CD4-positive, CD25-positive, alpha-beta regulatory T cell (primary cell): ENCODE measurements at regions not wholly inside any gene's neighbourhood (a gene's known extent, or its start where the extent isn't known, plus 50 kb on each side); places are given as distances from the start of the nearest gene placed in this dataset.
"Not testable (repeated sequence)": the region's sequence is repeated elsewhere in the genome, so short reads cannot be mapped to it uniquely, and the experiment has no call there.

Source experiments
- ATAC-seq, 2 donors: fragments of 150-1000 bp; cut with Tn5 transposase; one replicate each; pipeline ENCODE4 v1.10.0; 2021; ENCODE audit warnings: low read depth in 2 of 2, moderate number of reproducible peaks in 2 of 2, moderate library complexity in 1 of 2
- DNase-seq, 3 donors: peaks; one replicate each; pipeline versions ENCODE4 v3.0.0 to v3.0.0-alpha.2; 2012 to 2022; ENCODE audit warnings: mixed read lengths in 1 of 3
- H3K27ac ChIP-seq: one replicate; pipeline ENCODE4 v1.7.0; 2013; ENCODE audit warnings: mild to moderate bottlenecking, low read length; ENCODE audit not compliant: insufficient read depth, poor library complexity, severe bottlenecking
- H3K27me3 ChIP-seq: one replicate; pipeline ENCODE4 v1.7.0; 2013; ENCODE audit warnings: low read length; ENCODE audit not compliant: control insufficient read depth, insufficient read depth
- H3K36me3 ChIP-seq: one replicate; pipeline ENCODE4 v1.7.0; 2013; ENCODE audit warnings: mild to moderate bottlenecking, low read length, moderate library complexity; ENCODE audit not compliant: control insufficient read depth, insufficient read depth
- H3K4me1 ChIP-seq: 2 replicates; pipeline ENCODE4 v1.7.0; 2013; ENCODE audit warnings: mild to moderate bottlenecking, low read length; ENCODE audit not compliant: insufficient read depth, control insufficient read depth, poor library complexity, severe bottlenecking
- H3K4me3 ChIP-seq: one replicate; pipeline ENCODE4 v1.7.0; 2013; ENCODE audit warnings: low read depth, mild to moderate bottlenecking, low read length, moderate library complexity
- H3K9me3 ChIP-seq, 2 experiments: 1 replicate in 1 of 2; 2 replicates in 1 of 2; pipeline ENCODE4 v1.7.0; 2013; ENCODE audit warnings: low read length in 2 of 2, mild to moderate bottlenecking in 1 of 2, moderate library complexity in 1 of 2; ENCODE audit not compliant: control insufficient read depth in 2 of 2
- H3K27ac Mint-ChIP-seq, 3 donors: one replicate each; pipeline ENCODE4 v1.8.0; 2020 to 2022; ENCODE audit warnings: mild to moderate bottlenecking in 3 of 3, mixed read lengths in 3 of 3, moderate library complexity in 2 of 3
- H3K27me3 Mint-ChIP-seq: one replicate; pipeline ENCODE4 v1.8.0; 2022; ENCODE audit warnings: mild to moderate bottlenecking, mixed read lengths
- H3K36me3 Mint-ChIP-seq: one replicate; pipeline ENCODE4 v1.8.0; 2020; ENCODE audit warnings: mixed read lengths
- H3K4me1 Mint-ChIP-seq, 4 donors: one replicate each; pipeline ENCODE4 v1.8.0; 2020 to 2022; ENCODE audit warnings: mixed read lengths in 4 of 4, mild to moderate bottlenecking in 1 of 4
- H3K4me3 Mint-ChIP-seq, 4 donors: one replicate each; pipeline ENCODE4 v1.8.0; 2020 to 2022; ENCODE audit warnings: mild to moderate bottlenecking in 4 of 4, mixed read lengths in 4 of 4, moderate library complexity in 3 of 4
- H3K9me3 Mint-ChIP-seq, 7 donors: one replicate each; pipeline ENCODE4 v1.8.0; 2020 to 2022; ENCODE audit warnings: mixed read lengths in 7 of 7, mild to moderate bottlenecking in 3 of 7, moderate library complexity in 2 of 7

GRCh38 chr6:167404385-167405049 lies 79.6 kb downstream of the TTLL2 start:
- no peaks in the 10 kb centered on the region for H3K9me3 Mint-ChIP-seq
- H3K27ac ChIP-seq, result no peak overlapping the region
- no peaks in the 10 kb centered on the region for H3K36me3 ChIP-seq
- H3K4me3 Mint-ChIP-seq, result no peak overlapping the region
- no peaks in the 10 kb centered on the region for H3K9me3 ChIP-seq
- no peak for DNase-seq
- ATAC-seq, result no peak
- H3K4me1 Mint-ChIP-seq, result no peaks in the 10 kb centered on the region
- no peak overlapping the region for H3K27ac Mint-ChIP-seq
- H3K4me3 ChIP-seq, result no peak overlapping the region
- no peaks in the 10 kb centered on the region for H3K4me1 ChIP-seq
- no peaks in the 10 kb centered on the region for H3K27me3 ChIP-seq
- peaks cover 5% of the 10 kb centered on the region for H3K27me3 Mint-ChIP-seq
- no peaks in the 10 kb centered on the region for H3K36me3 Mint-ChIP-seq

DNA sequence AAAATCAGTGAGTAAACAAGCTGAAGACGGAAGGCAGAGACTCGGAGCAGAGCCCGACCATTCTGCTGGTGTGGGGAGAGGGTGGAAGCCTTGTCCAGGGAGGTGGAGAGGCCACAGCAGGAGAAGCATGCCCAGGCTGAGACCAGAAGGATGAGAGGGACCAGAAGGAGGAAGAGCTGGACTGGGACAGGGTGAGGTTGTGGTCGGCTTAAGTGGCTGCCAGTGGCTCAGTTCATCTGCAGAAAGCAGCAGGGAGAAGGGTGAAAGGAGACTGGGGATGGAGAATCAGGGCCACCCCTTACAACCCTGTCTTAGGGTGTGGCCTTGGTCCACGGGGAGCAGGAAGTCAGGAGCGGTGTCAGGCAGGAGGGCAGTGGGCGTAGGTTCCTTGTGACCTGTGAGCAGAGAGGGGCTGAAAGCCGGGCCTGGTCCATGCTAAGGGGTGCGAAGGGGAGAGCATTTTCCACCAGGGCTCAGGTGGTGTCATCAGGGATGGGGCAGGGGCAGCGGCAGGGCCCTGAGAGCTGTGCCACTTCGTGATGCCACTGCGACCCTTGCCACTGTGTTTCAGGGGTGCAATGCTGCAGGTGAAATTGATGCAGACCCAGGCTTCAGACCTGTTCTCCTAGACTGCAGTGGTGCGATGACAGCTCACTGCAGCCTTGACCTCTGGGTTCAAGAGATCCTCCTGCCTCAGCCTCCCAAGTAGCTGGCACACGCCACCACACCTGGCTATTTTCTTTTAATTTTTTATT lies 81.1 kb downstream of the TTLL2 start:
- no peak overlapping the region for H3K4me3 ChIP-seq
- Mint-ChIP-seq H3K4me3 (no peak overlapping the region), H3K27me3 (peaks cover 5% of the 10 kb centered on the region), H3K36me3 (no peaks in the 10 kb centered on the region), H3K4me1 (no peaks in the 10 kb centered on the region), H3K27ac (no peak overlapping the region), H3K9me3 (no peaks in the 10 kb centered on the region)
- ATAC-seq (no peak), DNase-seq (no peak)
- H3K36me3 ChIP-seq, result no peaks in the 10 kb centered on the region
- no peak overlapping the region for H3K27ac ChIP-seq
- no peaks in the 10 kb centered on the region for H3K4me1 ChIP-seq
- H3K9me3 ChIP-seq, result no peaks in the 10 kb centered on the region
- no peaks in the 10 kb centered on the region for H3K27me3 ChIP-seq

DNA sequence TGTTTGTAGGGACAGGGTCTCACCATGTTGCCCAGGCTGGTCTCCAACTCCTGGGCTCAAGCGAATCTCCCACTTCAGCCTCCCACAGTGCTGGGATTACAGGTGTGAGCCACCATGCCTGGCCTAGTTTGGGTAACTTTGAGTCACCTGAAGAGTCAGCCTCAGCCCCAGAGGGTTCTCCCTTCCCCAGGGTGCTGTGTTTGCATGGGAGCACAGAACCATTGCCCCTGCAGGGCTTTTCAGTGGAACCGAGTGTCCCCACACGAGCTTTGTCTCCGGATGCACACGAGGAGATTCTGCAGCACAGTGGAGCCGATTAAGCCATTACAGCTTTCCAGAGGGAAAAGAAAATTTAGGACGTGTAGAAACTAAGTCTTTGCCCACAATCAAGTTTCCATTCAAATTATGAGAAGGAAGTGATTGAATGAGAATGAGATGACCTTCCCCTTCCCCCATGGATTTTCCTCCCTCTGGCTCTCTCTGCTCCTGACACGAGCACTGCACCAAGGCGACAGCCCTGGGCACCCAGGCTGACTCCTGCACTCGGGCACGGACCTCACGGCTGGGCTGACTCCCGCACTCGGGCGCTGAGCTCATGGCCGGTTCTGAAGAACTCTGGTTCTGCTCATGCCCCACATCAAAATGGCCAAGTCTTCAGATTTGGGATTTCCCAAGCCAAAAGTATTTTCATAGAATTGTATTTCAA lies 81.8 kb downstream of the TTLL2 start:
- H3K27ac ChIP-seq, H3K4me3 Mint-ChIP-seq, H3K4me1 ChIP-seq, H3K9me3 Mint-ChIP-seq, H3K36me3 ChIP-seq, H3K27me3 ChIP-seq, H3K4me3 ChIP-seq, H3K4me1 Mint-ChIP-seq, H3K27me3 Mint-ChIP-seq, H3K36me3 Mint-ChIP-seq, H3K9me3 ChIP-seq, ATAC-seq, H3K27ac Mint-ChIP-seq, DNase-seq: not testable (repeated sequence)

- Histone ChIP-seq H3K4me3 (no peak overlapping the region), H3K9me3 (no peaks in the 10 kb centered on the region), H3K36me3 (no peaks in the 10 kb centered on the region), H3K27me3 (no peaks in the 10 kb centered on the region), H3K4me1 (no peaks in the 10 kb centered on the region), H3K27ac (no peak overlapping the region)
- no peak for ATAC-seq
- H3K27ac Mint-ChIP-seq, result no peak overlapping the region
- H3K27me3 Mint-ChIP-seq, result peaks cover 5% of the 10 kb centered on the region
- no peak for DNase-seq
- no peaks in the 10 kb centered on the region for H3K9me3 Mint-ChIP-seq
- no peak overlapping the region for H3K4me3 Mint-ChIP-seq
- H3K36me3 Mint-ChIP-seq, result no peaks in the 10 kb centered on the region
- H3K4me1 Mint-ChIP-seq, result no peaks in the 10 kb centered on the region
These were observed 82.6 kb downstream of the TTLL2 start for GRCh38 chr6:167407239-167408064.

DNA sequence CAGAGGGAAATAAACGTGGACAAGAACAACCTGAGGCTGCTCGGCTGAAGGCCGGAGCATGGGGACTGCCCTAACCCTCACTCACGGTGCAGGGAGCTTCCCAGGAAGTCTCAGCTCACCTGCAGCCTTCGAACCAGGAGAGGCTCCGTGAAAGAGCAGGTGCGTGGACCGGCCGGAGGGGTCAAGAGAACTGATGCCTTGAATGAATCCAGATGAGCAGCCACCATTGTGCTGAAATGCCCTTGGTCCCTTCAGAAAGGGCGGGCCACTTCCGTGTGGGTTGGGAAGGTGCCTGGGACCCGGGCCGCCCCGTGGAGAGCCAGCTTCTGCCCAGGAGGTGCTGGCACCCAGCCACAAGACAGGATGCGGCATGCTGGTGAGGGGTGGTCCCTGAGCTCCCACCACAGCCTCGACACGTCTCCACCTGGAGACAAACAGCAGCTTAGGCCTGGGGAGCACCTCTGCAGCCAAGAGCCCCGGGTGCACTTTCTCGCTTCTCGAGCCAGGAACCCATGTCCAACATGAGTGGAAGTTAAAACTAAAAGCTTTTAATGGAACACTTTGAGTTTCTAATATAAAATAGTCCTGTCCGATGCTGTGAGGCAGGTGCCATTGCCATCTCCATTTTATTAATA lies 83.5 kb downstream of the TTLL2 start:
- Histone ChIP-seq H3K9me3 (no peaks in the 10 kb centered on the region), H3K27me3 (no peaks in the 10 kb centered on the region), H3K4me1 (no peaks in the 10 kb centered on the region), H3K27ac (no peak overlapping the region), H3K4me3 (no peak overlapping the region), H3K36me3 (no peaks in the 10 kb centered on the region)
- Mint-ChIP-seq H3K27ac (no peak overlapping the region), H3K4me3 (no peak overlapping the region), H3K4me1 (no peaks in the 10 kb centered on the region), H3K9me3 (no peaks in the 10 kb centered on the region), H3K27me3 (peaks cover 4% of the 10 kb centered on the region), H3K36me3 (no peaks in the 10 kb centered on the region)
- ATAC-seq (no peak), DNase-seq (no peak)

DNA sequence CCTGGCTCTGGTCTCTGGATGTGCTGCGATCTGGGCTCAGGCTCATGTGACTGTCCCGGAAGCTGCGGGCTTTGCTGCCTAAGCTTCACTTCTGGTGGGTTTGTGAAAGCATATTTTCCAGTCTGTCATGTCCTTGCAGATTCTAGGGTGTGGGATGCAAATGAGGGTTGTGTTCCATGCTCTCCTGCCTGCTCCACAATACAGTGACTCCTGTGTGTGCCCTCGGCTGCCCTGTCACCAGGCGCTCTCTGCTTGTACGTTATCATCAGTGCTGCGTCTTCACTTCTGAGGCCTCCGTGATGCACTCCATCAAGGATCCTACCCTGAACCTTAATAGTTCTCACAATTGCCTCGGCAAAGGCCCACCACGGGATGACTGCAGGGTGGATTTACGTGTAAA lies 84.2 kb downstream of the TTLL2 start:
- H3K4me3 ChIP-seq, result no peak overlapping the region
- no peaks in the 10 kb centered on the region for H3K36me3 ChIP-seq
- Mint-ChIP-seq H3K9me3 (no peaks in the 10 kb centered on the region), H3K4me3 (no peak overlapping the region), H3K27ac (no peak overlapping the region), H3K27me3 (no peaks in the 10 kb centered on the region), H3K36me3 (no peaks in the 10 kb centered on the region), H3K4me1 (no peaks in the 10 kb centered on the region)
- DNase-seq, result no peak
- H3K9me3 ChIP-seq, result no peaks in the 10 kb centered on the region
- H3K27ac ChIP-seq, result no peak overlapping the region
- H3K27me3 ChIP-seq, result no peaks in the 10 kb centered on the region
- no peaks in the 10 kb centered on the region for H3K4me1 ChIP-seq
- no peak for ATAC-seq

DNA sequence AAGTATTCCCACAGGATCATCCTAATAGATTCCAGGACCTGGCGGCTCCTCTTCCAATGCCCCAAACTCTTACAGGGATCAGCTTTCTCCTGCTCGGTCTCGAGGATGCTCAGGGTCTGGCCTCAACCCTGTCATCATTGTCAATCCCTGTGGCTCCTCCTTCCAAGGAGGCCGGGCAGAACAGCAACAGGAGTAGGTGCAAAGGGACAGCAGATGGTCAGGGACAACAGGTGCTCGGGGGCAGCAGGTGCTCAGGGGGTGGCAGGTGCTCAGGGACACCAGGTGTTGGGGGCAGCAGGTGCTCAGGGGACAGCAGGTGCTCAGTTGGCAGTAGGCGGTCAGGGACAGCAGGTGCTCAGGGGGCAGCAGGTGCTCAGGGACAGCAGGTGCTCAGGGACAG lies 84.8 kb downstream of the TTLL2 start:
- Histone ChIP-seq H3K36me3 (no peaks in the 10 kb centered on the region), H3K27ac (no peak overlapping the region), H3K27me3 (no peaks in the 10 kb centered on the region), H3K4me1 (no peaks in the 10 kb centered on the region), H3K9me3 (no peaks in the 10 kb centered on the region), H3K4me3 (no peak overlapping the region)
- no peaks in the 10 kb centered on the region for H3K4me1 Mint-ChIP-seq
- DNase-seq, result no peak
- no peak overlapping the region for H3K4me3 Mint-ChIP-seq
- no peaks in the 10 kb centered on the region for H3K27me3 Mint-ChIP-seq
- no peak for ATAC-seq
- no peaks in the 10 kb centered on the region for H3K9me3 Mint-ChIP-seq
- H3K36me3 Mint-ChIP-seq, result no peaks in the 10 kb centered on the region
- no peak overlapping the region for H3K27ac Mint-ChIP-seq
